GM13976 (cell line): ENCODE measurements at regions not wholly inside any gene's neighbourhood (a gene's known extent, or its start where the extent isn't known, plus 50 kb on each side); places are given as distances from the start of the nearest gene placed in this dataset.

ENCODE experiments used
- DNase-seq: peaks from one replicate; pipeline ENCODE4 v3.0.0; 2012; ENCODE audit warnings: low spot score
- CTCF ChIP-seq: IDR thresholded peaks from 2 replicates; pipeline ENCODE4 v1.5.1; 2012; ENCODE audit warnings: borderline replicate concordance, mild to moderate bottlenecking; ENCODE audit not compliant: insufficient read depth; ENCODE audit errors: extremely low read depth, missing control alignments, control extremely low read depth
- in situ Hi-C: fragments of 300-500 bp; cut with MboI; formaldehyde crosslinking; loops from one replicate; pipeline ENCODE4 v1.12.0; 2022; ENCODE audit warnings: low sequenced_read_pairs, mixed read lengths, inconsistent platforms; ENCODE audit not compliant: unreplicated experiment

- in situ Hi-C loops, result no loop called here
- DNase-seq, result no peak
- TF ChIP-seq CTCF, result no peak
These were observed 204.2 kb upstream of the CDKN3 start for GRCh38 chr14:54192610-54193009.

- in situ Hi-C loops, result no loop called here
- DNase-seq, result no peak
- no peak for TF ChIP-seq CTCF
These were observed 202.9 kb upstream of the CDKN3 start for GRCh38 chr14:54193871-54194270.

- no peak for TF ChIP-seq CTCF
- no peak for DNase-seq
- in situ Hi-C loops, result no loop called here
These were observed 202.3 kb upstream of the CDKN3 start for GRCh38 chr14:54194501-54194900.

GRCh38 chr14:54197369-54197768 is 199.4 kb upstream of the CDKN3 start:
- in situ Hi-C loops, result no loop called here
- no peak for TF ChIP-seq CTCF
- DNase-seq, result no peak

GRCh38 chr14:54200726-54201125 is 196.1 kb upstream of the CDKN3 start:
- DNase-seq, result no peak
- in situ Hi-C loops, result no loop called here
- TF ChIP-seq CTCF, result no peak

GRCh38 chr14:54202288-54202687 is 194.5 kb upstream of the CDKN3 start:
- DNase-seq, result no peak
- in situ Hi-C loops, result no loop called here
- TF ChIP-seq CTCF, result no peak

GRCh38 chr14:54206516-54206915 is 190.3 kb upstream of the CDKN3 start:
- no peak for DNase-seq
- in situ Hi-C loops, result no loop called here
- TF ChIP-seq CTCF, result no peak
